ENCODE measurements at regions not wholly inside any gene's neighbourhood (a gene's known extent, or its start where the extent isn't known, plus 50 kb on each side); places are given as distances from the start of the nearest gene placed in this dataset.
"Not testable (repeated sequence)": the region's sequence is repeated elsewhere in the genome, so short reads cannot be mapped to it uniquely, and the experiment has no call there.

- no peak for DNase-seq (ENCODE audit: extremely low read depth, low read depth)
These were observed 203.1 kb downstream of the FBXO8 start for GRCh38 chr4:174080361-174080760.

GRCh38 chr4:174071595-174071994, 211.9 kb downstream of the FBXO8 start:
- DNase-seq (ENCODE audit: extremely low read depth, low read depth) = no peak

- DNase-seq (ENCODE audit: extremely low read depth, low read depth) = no peak
These were observed 213.6 kb downstream of the FBXO8 start for GRCh38 chr4:174069848-174070330.

- DNase-seq (ENCODE audit: extremely low read depth, low read depth) = no peak
These were observed 216.8 kb downstream of the FBXO8 start for GRCh38 chr4:174066611-174067205.

- DNase-seq (ENCODE audit: extremely low read depth, low read depth) = no peak
These were observed 220.6 kb downstream of the FBXO8 start for GRCh38 chr4:174062831-174063230.

GRCh38 chr4:174061026-174061425, 222.4 kb downstream of the FBXO8 start:
- no peak for DNase-seq (ENCODE audit: extremely low read depth, low read depth)

GRCh38 chr4:174058846-174059245, 224.6 kb downstream of the FBXO8 start:
- DNase-seq (ENCODE audit: extremely low read depth, low read depth) = no peak

- no peak for DNase-seq (ENCODE audit: extremely low read depth, low read depth)
These were observed 226.5 kb downstream of the FBXO8 start for GRCh38 chr4:174056959-174057358.

- no peak for DNase-seq (ENCODE audit: extremely low read depth, low read depth)
These were observed 228.1 kb downstream of the FBXO8 start for GRCh38 chr4:174055344-174055743.

GRCh38 chr4:174053895-174054294, 229.6 kb downstream of the FBXO8 start:
- no peak for DNase-seq (ENCODE audit: extremely low read depth, low read depth)

GRCh38 chr4:174047363-174047762, 236.1 kb downstream of the FBXO8 start:
- DNase-seq (ENCODE audit: extremely low read depth, low read depth) = no peak

GRCh38 chr4:174045829-174046228, 237.6 kb downstream of the FBXO8 start:
- DNase-seq (ENCODE audit: extremely low read depth, low read depth) = not testable (repeated sequence)

GRCh38 chr4:174045381-174045780, 238.1 kb downstream of the FBXO8 start:
- no peak for DNase-seq (ENCODE audit: extremely low read depth, low read depth)

GRCh38 chr4:174041555-174042105, 241.8 kb downstream of the FBXO8 start:
- DNase-seq (ENCODE audit: extremely low read depth, low read depth) = no peak

GRCh38 chr4:174040287-174040686, 243.2 kb downstream of the FBXO8 start:
- no peak for DNase-seq (ENCODE audit: extremely low read depth, low read depth)

- no peak for DNase-seq (ENCODE audit: extremely low read depth, low read depth)
These were observed 245.0 kb downstream of the FBXO8 start for GRCh38 chr4:174038481-174038880.

- DNase-seq (ENCODE audit: extremely low read depth, low read depth) = no peak
These were observed 245.8 kb downstream of the FBXO8 start for GRCh38 chr4:174037631-174038030.

- DNase-seq (ENCODE audit: extremely low read depth, low read depth) = no peak
These were observed 246.4 kb downstream of the FBXO8 start for GRCh38 chr4:174037049-174037448.

GRCh38 chr4:174036576-174036975, 246.9 kb downstream of the FBXO8 start:
- DNase-seq (ENCODE audit: extremely low read depth, low read depth) = no peak

GRCh38 chr4:174036111-174036510, 247.4 kb downstream of the FBXO8 start:
- DNase-seq (ENCODE audit: extremely low read depth, low read depth) = no peak

GRCh38 chr4:174023641-174024040, 259.8 kb downstream of the FBXO8 start:
- no peak for DNase-seq (ENCODE audit: extremely low read depth, low read depth)

- no peak for DNase-seq (ENCODE audit: extremely low read depth, low read depth)
These were observed 265.2 kb downstream of the FBXO8 start for GRCh38 chr4:174018236-174018635.

GRCh38 chr4:174016251-174016650, 267.2 kb downstream of the FBXO8 start:
- no peak for DNase-seq (ENCODE audit: extremely low read depth, low read depth)

Data from NCI-H460 (cell line).